ENCODE measurements at regions not wholly inside any gene's neighbourhood (a gene's known extent, or its start where the extent isn't known, plus 50 kb on each side); places are given as distances from the start of the nearest gene placed in this dataset.

- no peak for TF ChIP-seq EGR1 (IDR thresholded peaks at IDR 0.05; ENCODE audit: low read depth in 2 of 2)
- TF ChIP-seq, protein P1, sequence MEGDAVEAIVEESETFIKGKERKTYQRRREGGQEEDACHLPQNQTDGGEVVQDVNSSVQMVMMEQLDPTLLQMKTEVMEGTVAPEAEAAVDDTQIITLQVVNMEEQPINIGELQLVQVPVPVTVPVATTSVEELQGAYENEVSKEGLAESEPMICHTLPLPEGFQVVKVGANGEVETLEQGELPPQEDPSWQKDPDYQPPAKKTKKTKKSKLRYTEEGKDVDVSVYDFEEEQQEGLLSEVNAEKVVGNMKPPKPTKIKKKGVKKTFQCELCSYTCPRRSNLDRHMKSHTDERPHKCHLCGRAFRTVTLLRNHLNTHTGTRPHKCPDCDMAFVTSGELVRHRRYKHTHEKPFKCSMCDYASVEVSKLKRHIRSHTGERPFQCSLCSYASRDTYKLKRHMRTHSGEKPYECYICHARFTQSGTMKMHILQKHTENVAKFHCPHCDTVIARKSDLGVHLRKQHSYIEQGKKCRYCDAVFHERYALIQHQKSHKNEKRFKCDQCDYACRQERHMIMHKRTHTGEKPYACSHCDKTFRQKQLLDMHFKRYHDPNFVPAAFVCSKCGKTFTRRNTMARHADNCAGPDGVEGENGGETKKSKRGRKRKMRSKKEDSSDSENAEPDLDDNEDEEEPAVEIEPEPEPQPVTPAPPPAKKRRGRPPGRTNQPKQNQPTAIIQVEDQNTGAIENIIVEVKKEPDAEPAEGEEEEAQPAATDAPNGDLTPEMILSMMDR (IDR thresholded peaks at IDR 0.05; ENCODE audit: low read depth, low read length, missing input control), result no peak
- no peak for TF ChIP-seq ZBTB33 (IDR thresholded peaks at IDR 0.05)
- TF ChIP-seq, protein P2, sequence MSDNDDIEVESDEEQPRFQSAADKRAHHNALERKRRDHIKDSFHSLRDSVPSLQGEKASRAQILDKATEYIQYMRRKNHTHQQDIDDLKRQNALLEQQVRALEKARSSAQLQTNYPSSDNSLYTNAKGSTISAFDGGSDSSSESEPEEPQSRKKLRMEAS (IDR thresholded peaks at IDR 0.05), result no peak
- no peak for TF ChIP-seq SP1 (IDR thresholded peaks at IDR 0.05)
- TF ChIP-seq REST (IDR thresholded peaks at IDR 0.05), result no peak
- no peak for TF ChIP-seq JUND (IDR thresholded peaks at IDR 0.05)
- TF ChIP-seq FOXA2 (IDR thresholded peaks at IDR 0.05), result no peak
- no peak for TF ChIP-seq GABPA (IDR thresholded peaks at IDR 0.05 in 1 of 2, conservative IDR thresholded peaks at IDR 0.05 in 1 of 2)
- TF ChIP-seq NR2F2 (IDR thresholded peaks at IDR 0.05), result no peak
- no peak for TF ChIP-seq ATF3 (IDR thresholded peaks at IDR 0.05)
- TF ChIP-seq YY1 (IDR thresholded peaks at IDR 0.05), result no peak
- no peak for TF ChIP-seq RAD21 (IDR thresholded peaks at IDR 0.05)
- peaks cover 0 to 2% (median 0%) of the 10 kb centered on the region in 4 donors for H3K4me1 ChIP-seq (ENCODE audit: control insufficient read depth in 4 of 4, insufficient read depth in 4 of 4, low read length in 3 of 4)
- DNase-seq (ENCODE audit: low spot score), result no peak
- no peak overlapping the region for H3K27ac ChIP-seq (ENCODE audit: low read depth in 1 of 2, low read length in 2 of 2)
- H3K27me3 ChIP-seq (ENCODE audit: control insufficient read depth in 4 of 4, insufficient read depth in 4 of 4, low read length in 3 of 4), result no peaks in the 10 kb centered on the region
- no peaks in the 10 kb centered on the region for H3K9me3 ChIP-seq (ENCODE audit: control insufficient read depth in 4 of 4, low read length in 3 of 4)
- no peaks in the 10 kb centered on the region for H3K36me3 ChIP-seq (ENCODE audit: control insufficient read depth in 4 of 4, insufficient read depth in 3 of 4, low read depth in 1 of 4, low read length in 3 of 4)
- WGBS, result 67% methylated on average over 2 of the region's 2 CpGs
- H3K4me3 ChIP-seq (ENCODE audit: low read depth in 1 of 3, low read length in 3 of 3), result no peak overlapping the region
- H3K9ac ChIP-seq (ENCODE audit: low read depth in 1 of 2, low read length in 2 of 2), result no peak overlapping the region
Observed at GRCh38 chr3:74091204-74091603, 466.5 kb upstream of the PDZRN3 start.

- Histone ChIP-seq H3K4me1 (ENCODE audit: control insufficient read depth in 4 of 4, insufficient read depth in 4 of 4, low read length in 3 of 4) (peaks cover 0 to 2% (median 0%) of the 10 kb centered on the region in 4 donors), H3K9ac (ENCODE audit: low read depth in 1 of 2, low read length in 2 of 2) (no peak overlapping the region), H3K36me3 (ENCODE audit: control insufficient read depth in 4 of 4, insufficient read depth in 3 of 4, low read depth in 1 of 4, low read length in 3 of 4) (no peaks in the 10 kb centered on the region), H3K4me3 (ENCODE audit: low read depth in 1 of 3, low read length in 3 of 3) (no peak overlapping the region), H3K27me3 (ENCODE audit: control insufficient read depth in 4 of 4, insufficient read depth in 4 of 4, low read length in 3 of 4) (no peaks in the 10 kb centered on the region), H3K27ac (ENCODE audit: low read depth in 1 of 2, low read length in 2 of 2) (no peak overlapping the region), H3K9me3 (ENCODE audit: control insufficient read depth in 4 of 4, low read length in 3 of 4) (no peaks in the 10 kb centered on the region)
- 73% methylated on average over 1 of the region's 1 CpG for WGBS
- DNase-seq (ENCODE audit: low spot score), result no peak
- TF ChIP-seq NR2F2 (IDR thresholded peaks at IDR 0.05) (no peak), ZBTB33 (IDR thresholded peaks at IDR 0.05) (no peak), ATF3 (IDR thresholded peaks at IDR 0.05) (no peak), GABPA (IDR thresholded peaks at IDR 0.05 in 1 of 2, conservative IDR thresholded peaks at IDR 0.05 in 1 of 2) (no peak), JUND (IDR thresholded peaks at IDR 0.05) (no peak), SP1 (IDR thresholded peaks at IDR 0.05) (no peak), YY1 (IDR thresholded peaks at IDR 0.05) (no peak), HNF4G (IDR thresholded peaks at IDR 0.05) (no peak), REST (IDR thresholded peaks at IDR 0.05) (no peak), FOXA2 (IDR thresholded peaks at IDR 0.05) (no peak), TAF1 (conservative IDR thresholded peaks at IDR 0.05) (no peak), RXRA (IDR thresholded peaks at IDR 0.05) (no peak)
Observed at GRCh38 chr3:74089814-74090213, 465.1 kb upstream of the PDZRN3 start.
